ENCODE measurements at regions not wholly inside any gene's neighbourhood (a gene's known extent, or its start where the extent isn't known, plus 50 kb on each side); places are given as distances from the start of the nearest gene placed in this dataset.

GRCh38 chr22:47259049-47259448 lies 496.6 kb downstream of the TBC1D22A start:
- no peak for DNase-seq

- no peak for DNase-seq
These were observed 495.5 kb downstream of the TBC1D22A start for GRCh38 chr22:47257976-47258375.

- DNase-seq: no peak
These were observed 495.1 kb downstream of the TBC1D22A start for GRCh38 chr22:47257566-47257965.

- DNase-seq: no peak
These were observed 489.5 kb downstream of the TBC1D22A start for GRCh38 chr22:47251911-47252310.

- no peak for DNase-seq
These were observed 488.7 kb downstream of the TBC1D22A start for GRCh38 chr22:47250995-47251765.

- DNase-seq: no peak
These were observed 487.0 kb downstream of the TBC1D22A start for GRCh38 chr22:47249370-47249928.

GRCh38 chr22:47248925-47249324 lies 486.5 kb downstream of the TBC1D22A start:
- DNase-seq: no peak

GRCh38 chr22:47247579-47248240 lies 485.3 kb downstream of the TBC1D22A start:
- no peak for DNase-seq

- no peak for DNase-seq
These were observed 483.3 kb downstream of the TBC1D22A start for GRCh38 chr22:47245786-47246185.

GRCh38 chr22:47245286-47245685 lies 482.8 kb downstream of the TBC1D22A start:
- DNase-seq: no peak

- DNase-seq: no peak
These were observed 477.7 kb downstream of the TBC1D22A start for GRCh38 chr22:47240116-47240515.

GRCh38 chr22:47239474-47239860 lies 477.0 kb downstream of the TBC1D22A start:
- DNase-seq: no peak

- no peak for DNase-seq
These were observed 476.4 kb downstream of the TBC1D22A start for GRCh38 chr22:47238690-47239473.

GRCh38 chr22:47237890-47238480 lies 475.5 kb downstream of the TBC1D22A start:
- no peak for DNase-seq

GRCh38 chr22:47236718-47237117 lies 474.3 kb downstream of the TBC1D22A start:
- DNase-seq: no peak

GRCh38 chr22:47236161-47236560 lies 473.7 kb downstream of the TBC1D22A start:
- DNase-seq: no peak

- no peak for DNase-seq
These were observed 471.1 kb downstream of the TBC1D22A start for GRCh38 chr22:47233316-47234243.

GRCh38 chr22:47232753-47233152 lies 470.3 kb downstream of the TBC1D22A start:
- no peak for DNase-seq

GRCh38 chr22:47232197-47232596 lies 469.7 kb downstream of the TBC1D22A start:
- no peak for DNase-seq

- no peak for DNase-seq
These were observed 469.3 kb downstream of the TBC1D22A start for GRCh38 chr22:47231759-47232158.

- DNase-seq: no peak
These were observed 468.3 kb downstream of the TBC1D22A start for GRCh38 chr22:47230741-47231140.

GRCh38 chr22:47230251-47230650 lies 467.8 kb downstream of the TBC1D22A start:
- DNase-seq: no peak

All from NCI-H345 (cell line).